ENCODE measurements at regions not wholly inside any gene's neighbourhood (a gene's known extent, or its start where the extent isn't known, plus 50 kb on each side); places are given as distances from the start of the nearest gene placed in this dataset.

DNA sequence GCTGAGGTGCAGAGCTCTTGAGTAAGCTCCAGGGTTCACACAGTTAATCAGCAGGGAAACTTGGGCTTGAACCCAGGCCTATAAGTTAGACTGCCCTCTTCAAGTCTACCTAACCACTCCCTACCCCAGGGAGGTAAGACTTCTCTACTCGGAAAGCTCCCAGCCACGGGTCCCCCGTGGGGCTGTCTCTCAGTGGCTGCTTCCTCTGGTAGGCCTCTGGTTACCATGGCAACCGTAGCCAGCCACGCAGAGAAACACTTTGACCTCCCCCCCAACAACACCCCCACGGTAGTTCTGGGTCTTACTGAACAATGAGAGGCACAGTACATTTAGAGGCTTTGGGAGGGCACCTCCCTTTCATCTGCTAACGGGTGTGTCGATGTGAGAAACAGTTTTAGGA, 245.2 kb downstream of the AACS start:
- Histone ChIP-seq H3K27me3 (ENCODE audit: control insufficient read depth in 3 of 3, insufficient read depth in 3 of 3, low read length in 2 of 3) (no peaks in the 10 kb centered on the region), H3K36me3 (ENCODE audit: control insufficient read depth in 4 of 4, insufficient read depth in 4 of 4, low read length in 4 of 4) (no peaks in the 10 kb centered on the region), H3K27ac (ENCODE audit: low read depth in 1 of 2, low read length in 1 of 2) (no peak overlapping the region), H3K9me3 (ENCODE audit: control insufficient read depth in 4 of 4, insufficient read depth in 3 of 4, low read length in 3 of 4) (peaks cover 0 to 6% (median 0%) of the 10 kb centered on the region in 4 donors), H3K4me3 (no peak overlapping the region), H3K9ac (ENCODE audit: insufficient read depth in 1 of 2, low read length in 2 of 2) (no peak overlapping the region), H3K4me1 (ENCODE audit: control insufficient read depth in 5 of 5, insufficient read depth in 5 of 5, low read length in 5 of 5) (no peaks in the 10 kb centered on the region)
- DNase-seq, result no peak
- ATAC-seq (ENCODE audit: insufficient read depth, low FRiP score), result no peak
- TF ChIP-seq, protein P1, sequence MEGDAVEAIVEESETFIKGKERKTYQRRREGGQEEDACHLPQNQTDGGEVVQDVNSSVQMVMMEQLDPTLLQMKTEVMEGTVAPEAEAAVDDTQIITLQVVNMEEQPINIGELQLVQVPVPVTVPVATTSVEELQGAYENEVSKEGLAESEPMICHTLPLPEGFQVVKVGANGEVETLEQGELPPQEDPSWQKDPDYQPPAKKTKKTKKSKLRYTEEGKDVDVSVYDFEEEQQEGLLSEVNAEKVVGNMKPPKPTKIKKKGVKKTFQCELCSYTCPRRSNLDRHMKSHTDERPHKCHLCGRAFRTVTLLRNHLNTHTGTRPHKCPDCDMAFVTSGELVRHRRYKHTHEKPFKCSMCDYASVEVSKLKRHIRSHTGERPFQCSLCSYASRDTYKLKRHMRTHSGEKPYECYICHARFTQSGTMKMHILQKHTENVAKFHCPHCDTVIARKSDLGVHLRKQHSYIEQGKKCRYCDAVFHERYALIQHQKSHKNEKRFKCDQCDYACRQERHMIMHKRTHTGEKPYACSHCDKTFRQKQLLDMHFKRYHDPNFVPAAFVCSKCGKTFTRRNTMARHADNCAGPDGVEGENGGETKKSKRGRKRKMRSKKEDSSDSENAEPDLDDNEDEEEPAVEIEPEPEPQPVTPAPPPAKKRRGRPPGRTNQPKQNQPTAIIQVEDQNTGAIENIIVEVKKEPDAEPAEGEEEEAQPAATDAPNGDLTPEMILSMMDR (IDR thresholded peaks at IDR 0.05; ENCODE audit: control extremely low read depth, extremely low read depth), result no peak
- 60 to 75% methylated on average over 8 of the region's 8 CpGs for WGBS, 2 donors

DNA sequence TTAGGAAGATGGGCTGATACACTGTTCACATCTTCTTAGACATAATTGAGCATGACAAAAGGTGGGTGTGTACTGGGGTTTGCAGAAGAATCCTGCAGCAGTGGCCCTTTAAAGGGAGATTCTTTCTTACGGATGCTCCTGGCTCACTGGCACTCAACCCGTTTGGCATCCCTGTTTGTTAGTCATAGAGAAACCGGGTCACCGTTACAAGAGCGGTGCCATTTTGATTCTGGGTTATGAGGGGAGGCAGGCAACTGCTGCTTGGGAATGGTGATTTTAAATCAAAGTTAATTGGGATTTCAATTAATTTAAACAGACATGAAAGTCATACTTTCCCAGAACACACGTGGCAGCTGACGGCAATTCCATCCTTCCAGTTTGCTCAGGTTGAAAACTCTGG, 245.8 kb downstream of the AACS start:
- H3K27me3 ChIP-seq (ENCODE audit: control insufficient read depth in 3 of 3, insufficient read depth in 3 of 3, low read length in 2 of 3), result no peaks in the 10 kb centered on the region
- ATAC-seq (ENCODE audit: insufficient read depth, low FRiP score) (no peak), DNase-seq (no peak)
- TF ChIP-seq, protein P1 (IDR thresholded peaks at IDR 0.05; ENCODE audit: control extremely low read depth, extremely low read depth), result no peak
- H3K36me3 ChIP-seq (ENCODE audit: control insufficient read depth in 4 of 4, insufficient read depth in 4 of 4, low read length in 4 of 4), result no peaks in the 10 kb centered on the region
- WGBS, 2 donors, result 81 to 92% methylated on average over 7 of the region's 7 CpGs
- H3K9ac ChIP-seq (ENCODE audit: insufficient read depth in 1 of 2, low read length in 2 of 2), result no peak overlapping the region
- no peaks in the 10 kb centered on the region for H3K4me1 ChIP-seq (ENCODE audit: control insufficient read depth in 5 of 5, insufficient read depth in 5 of 5, low read length in 5 of 5)
- no peak overlapping the region for H3K4me3 ChIP-seq
- H3K27ac ChIP-seq (ENCODE audit: low read depth in 1 of 2, low read length in 1 of 2), result no peak overlapping the region
- H3K9me3 ChIP-seq (ENCODE audit: control insufficient read depth in 4 of 4, insufficient read depth in 3 of 4, low read length in 3 of 4), result peaks cover 0 to 6% (median 0%) of the 10 kb centered on the region in 4 donors

DNA sequence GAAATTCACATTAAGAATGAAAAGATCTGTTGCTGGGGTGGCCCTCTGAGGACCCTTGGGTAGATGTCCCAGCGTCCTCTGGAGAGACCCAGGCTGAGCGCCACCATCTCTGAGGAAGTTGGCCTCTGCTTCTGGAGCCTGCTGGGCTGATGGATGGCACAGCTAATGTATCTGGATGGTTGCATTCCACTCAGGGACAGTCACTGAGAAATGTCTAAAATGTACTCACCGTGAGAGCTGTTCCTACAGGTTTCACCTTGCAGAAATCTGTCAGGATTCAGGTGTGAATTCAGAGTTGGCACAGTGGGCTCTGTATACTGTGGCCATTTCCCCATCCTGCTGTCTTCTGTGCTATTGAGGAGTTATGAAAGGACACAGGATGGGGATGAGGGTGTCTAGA, 247.2 kb downstream of the AACS start:
- Histone ChIP-seq H3K4me1 (ENCODE audit: control insufficient read depth in 5 of 5, insufficient read depth in 5 of 5, low read length in 5 of 5) (no peaks in the 10 kb centered on the region), H3K27me3 (ENCODE audit: control insufficient read depth in 3 of 3, insufficient read depth in 3 of 3, low read length in 2 of 3) (no peaks in the 10 kb centered on the region), H3K9ac (ENCODE audit: insufficient read depth in 1 of 2, low read length in 2 of 2) (no peak overlapping the region), H3K9me3 (ENCODE audit: control insufficient read depth in 4 of 4, insufficient read depth in 3 of 4, low read length in 3 of 4) (peaks cover 0 to 6% (median 0%) of the 10 kb centered on the region in 4 donors), H3K27ac (ENCODE audit: low read depth in 1 of 2, low read length in 1 of 2) (no peak overlapping the region), H3K4me3 (no peak overlapping the region), H3K36me3 (ENCODE audit: control insufficient read depth in 4 of 4, insufficient read depth in 4 of 4, low read length in 4 of 4) (no peaks in the 10 kb centered on the region)
- 82 to 89% methylated on average over 3 of the region's 3 CpGs for WGBS, 2 donors
- DNase-seq (no peak), ATAC-seq (ENCODE audit: insufficient read depth, low FRiP score) (no peak)
- TF ChIP-seq, protein P1 (IDR thresholded peaks at IDR 0.05; ENCODE audit: control extremely low read depth, extremely low read depth), result no peak

DNA sequence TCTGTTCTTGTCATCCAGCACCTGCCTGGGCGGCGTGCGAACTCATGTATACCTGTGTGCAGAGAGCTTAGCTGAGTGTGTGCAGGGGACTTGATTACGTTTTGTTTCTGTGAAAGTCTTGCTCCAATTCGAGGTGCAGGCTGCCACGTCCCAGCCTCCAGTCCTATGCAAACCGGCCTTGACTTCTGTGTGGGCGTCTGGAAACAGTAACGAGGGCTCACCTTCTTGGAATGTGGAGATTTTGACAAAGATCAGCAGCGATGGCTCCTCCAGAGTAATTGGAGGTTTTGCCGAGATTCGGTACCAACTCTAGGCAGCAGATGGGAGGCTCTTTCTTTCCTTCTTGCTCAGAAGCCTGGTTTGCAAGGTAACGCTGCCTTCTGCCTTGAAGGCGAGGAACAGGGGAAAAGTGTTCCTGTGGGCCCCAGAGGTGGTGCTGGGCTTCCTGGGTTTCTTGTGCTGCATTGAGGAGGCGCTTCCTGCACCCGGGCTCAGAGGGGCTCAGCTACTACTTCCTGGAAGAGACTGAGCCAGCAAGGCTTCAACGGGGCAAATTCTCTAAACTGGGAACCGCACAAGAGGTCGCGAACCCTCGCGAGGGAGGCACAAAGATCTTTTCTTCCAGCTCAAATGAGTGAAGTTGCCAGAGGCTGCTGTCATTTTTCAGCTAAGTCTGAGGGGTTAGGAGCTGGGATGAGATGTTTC, 249.0 kb downstream of the AACS start:
- WGBS, 2 donors, result 39 to 43% methylated on average over 22 of the region's 22 CpGs
- Histone ChIP-seq H3K4me1 (ENCODE audit: control insufficient read depth in 5 of 5, insufficient read depth in 5 of 5, low read length in 5 of 5) (no peaks in the 10 kb centered on the region), H3K4me3 (no peak overlapping the region), H3K9me3 (ENCODE audit: control insufficient read depth in 4 of 4, insufficient read depth in 3 of 4, low read length in 3 of 4) (peaks cover 0 to 6% (median 0%) of the 10 kb centered on the region in 4 donors), H3K27ac (ENCODE audit: low read depth in 1 of 2, low read length in 1 of 2) (no peak overlapping the region), H3K27me3 (ENCODE audit: control insufficient read depth in 3 of 3, insufficient read depth in 3 of 3, low read length in 2 of 3) (no peaks in the 10 kb centered on the region), H3K9ac (ENCODE audit: insufficient read depth in 1 of 2, low read length in 2 of 2) (no peak overlapping the region), H3K36me3 (ENCODE audit: control insufficient read depth in 4 of 4, insufficient read depth in 4 of 4, low read length in 4 of 4) (no peaks in the 10 kb centered on the region)
- TF ChIP-seq, protein P1 (IDR thresholded peaks at IDR 0.05; ENCODE audit: control extremely low read depth, extremely low read depth), result no peak
- ATAC-seq (ENCODE audit: insufficient read depth, low FRiP score) (no peak), DNase-seq (no peak)
